Esophagus muscularis mucosa (tissue), 4 donors: ENCODE measurements at regions not wholly inside any gene's neighbourhood (a gene's known extent, or its start where the extent isn't known, plus 50 kb on each side); places are given as distances from the start of the nearest gene placed in this dataset.

Experiments
- DNase-seq: peaks from one replicate; pipeline ENCODE4 v3.0.0-alpha.2; 2017; ENCODE audit errors: extremely low spot score
- H3K27ac ChIP-seq, 4 donors: fragments of 200-600 bp; sonication (generic); replicated peaks in 1 of 4; 1 replicate in 3 of 4; 2 replicates in 1 of 4; pipeline ENCODE4 v1.5.1; 2016 to 2019; ENCODE audit warnings: mild to moderate bottlenecking in 1 of 4
- H3K27me3 ChIP-seq, 4 donors: fragments of 200-600 bp; sonication (generic); one replicate each; pipeline versions ENCODE4 v1.5.1 to v1.6.0; 2016 to 2019
- H3K36me3 ChIP-seq, 4 donors: fragments of 200-600 bp; sonication (generic); one replicate each; pipeline ENCODE4 v1.5.1; 2016 to 2019
- H3K4me1 ChIP-seq, 4 donors: fragments of 200-600 bp; sonication (generic); one replicate each; pipeline ENCODE4 v1.5.1; 2016 to 2019
- H3K4me3 ChIP-seq, 4 donors: fragments of 200-600 bp; sonication (generic); 1 replicate in 2 of 4; 2 replicates in 2 of 4; pipeline ENCODE4 v1.5.1; 2016 to 2019; ENCODE audit warnings: mild to moderate bottlenecking in 4 of 4, moderate library complexity in 1 of 4
- H3K9me3 ChIP-seq, 4 donors: fragments of 200-600 bp; sonication (generic); 1 replicate in 3 of 4; 2 replicates in 1 of 4; pipeline ENCODE4 v1.5.1; 2016 to 2019
- EP300 ChIP-seq: sonication (generic); formaldehyde crosslinking; IDR thresholded peaks from one replicate; pipeline ENCODE4 v1.6.1; 2017; ENCODE audit warnings: antibody characterized with exemption
- POLR2A ChIP-seq: fragments of 450-650 bp; IDR thresholded peaks from one replicate; pipeline ENCODE4 v1.6.1; 2017; ENCODE audit warnings: antibody characterized with exemption, moderate library complexity, mild to moderate bottlenecking, low read depth
- POLR2AphosphoS5 ChIP-seq, 2 donors: sonication (generic); formaldehyde crosslinking; IDR thresholded peaks; one replicate each; pipeline ENCODE4 v1.6.1; 2017; ENCODE audit warnings: antibody characterized with exemption in 2 of 2
- WGBS: methylation state at CpG from one replicate; pipeline ENCODE4 v1.1.5; 2018; 5-methylcytosine and 5-hydroxymethylcytosine counted together
- intact Hi-C: fragments of 100-400 bp; cut with DNase I; formaldehyde crosslinking; loops from one replicate; pipeline ENCODE4 v1.15.1; 2023
- TF ChIP-seq, protein P1 (sequence below), 3 experiments: fragments of 200-600 bp in 2 of 3; fragments of 450-650 bp in 1 of 3; sonication (generic) in 2 of 3; IDR thresholded peaks; one replicate each; pipeline ENCODE4 v1.5.1; 2017 to 2019; ENCODE audit warnings: antibody characterized with exemption in 3 of 3, mild to moderate bottlenecking in 2 of 3, moderate library complexity in 1 of 3

GRCh38 chr3:10632741-10633140 is 127.4 kb upstream of the ATP2B2 start:
- WGBS: no CpG with 5 or more reads among the region's 3 CpGs
- Histone ChIP-seq H3K4me3 (no peak overlapping the region), H3K4me1 (no peaks in the 10 kb centered on the region), H3K36me3 (no peaks in the 10 kb centered on the region), H3K9me3 (peaks cover 0 to 13% (median 6%) of the 10 kb centered on the region in 4 donors), H3K27me3 (peaks cover 0 to 18% (median 0%) of the 10 kb centered on the region in 4 donors), H3K27ac (no peak overlapping the region)
- intact Hi-C loops: no loop called here
- no peak for DNase-seq
- TF ChIP-seq EP300 (no peak), POLR2A (no peak), POLR2AphosphoS5 (IDR thresholded peaks at IDR 0.05) (no peak)
- TF ChIP-seq, protein P1, sequence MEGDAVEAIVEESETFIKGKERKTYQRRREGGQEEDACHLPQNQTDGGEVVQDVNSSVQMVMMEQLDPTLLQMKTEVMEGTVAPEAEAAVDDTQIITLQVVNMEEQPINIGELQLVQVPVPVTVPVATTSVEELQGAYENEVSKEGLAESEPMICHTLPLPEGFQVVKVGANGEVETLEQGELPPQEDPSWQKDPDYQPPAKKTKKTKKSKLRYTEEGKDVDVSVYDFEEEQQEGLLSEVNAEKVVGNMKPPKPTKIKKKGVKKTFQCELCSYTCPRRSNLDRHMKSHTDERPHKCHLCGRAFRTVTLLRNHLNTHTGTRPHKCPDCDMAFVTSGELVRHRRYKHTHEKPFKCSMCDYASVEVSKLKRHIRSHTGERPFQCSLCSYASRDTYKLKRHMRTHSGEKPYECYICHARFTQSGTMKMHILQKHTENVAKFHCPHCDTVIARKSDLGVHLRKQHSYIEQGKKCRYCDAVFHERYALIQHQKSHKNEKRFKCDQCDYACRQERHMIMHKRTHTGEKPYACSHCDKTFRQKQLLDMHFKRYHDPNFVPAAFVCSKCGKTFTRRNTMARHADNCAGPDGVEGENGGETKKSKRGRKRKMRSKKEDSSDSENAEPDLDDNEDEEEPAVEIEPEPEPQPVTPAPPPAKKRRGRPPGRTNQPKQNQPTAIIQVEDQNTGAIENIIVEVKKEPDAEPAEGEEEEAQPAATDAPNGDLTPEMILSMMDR (IDR thresholded peaks at IDR 0.05): no peak

- no peak for TF ChIP-seq POLR2A
- TF ChIP-seq EP300: no peak
- TF ChIP-seq, protein P1 (IDR thresholded peaks at IDR 0.05): no peak
- no peak for TF ChIP-seq POLR2AphosphoS5 (IDR thresholded peaks at IDR 0.05)
Measured at GRCh38 chr3:10635446-10636076, 130.2 kb upstream of the ATP2B2 start.

GRCh38 chr3:10637342-10637741 is 132.0 kb upstream of the ATP2B2 start:
- no peak overlapping the region for H3K27ac ChIP-seq
- H3K9me3 ChIP-seq: peaks cover 0 to 32% (median 8%) of the 10 kb centered on the region in 4 donors
- peaks cover 0 to 13% (median 0%) of the 10 kb centered on the region in 4 donors for H3K27me3 ChIP-seq
- intact Hi-C loops: no loop called here
- no peak overlapping the region for H3K4me3 ChIP-seq
- TF ChIP-seq POLR2A (no peak), POLR2AphosphoS5 (IDR thresholded peaks at IDR 0.05) (no peak), EP300 (no peak)
- TF ChIP-seq, protein P1 (IDR thresholded peaks at IDR 0.05): no peak
- DNase-seq: no peak
- H3K36me3 ChIP-seq: no peaks in the 10 kb centered on the region
- H3K4me1 ChIP-seq: no peaks in the 10 kb centered on the region

More at GRCh38 chr3:10635446-10636076, 130.2 kb upstream of the ATP2B2 start:
- no peak for DNase-seq
- Histone ChIP-seq H3K4me3 (no peak overlapping the region), H3K36me3 (no peaks in the 10 kb centered on the region), H3K4me1 (no peaks in the 10 kb centered on the region), H3K9me3 (peaks cover 0 to 32% (median 8%) of the 10 kb centered on the region in 4 donors), H3K27ac (no peak overlapping the region), H3K27me3 (peaks cover 0 to 13% (median 0%) of the 10 kb centered on the region in 4 donors)
- intact Hi-C loops: no loop called here
- 62% methylated on average over 6 of the region's 7 CpGs for WGBS

DNA sequence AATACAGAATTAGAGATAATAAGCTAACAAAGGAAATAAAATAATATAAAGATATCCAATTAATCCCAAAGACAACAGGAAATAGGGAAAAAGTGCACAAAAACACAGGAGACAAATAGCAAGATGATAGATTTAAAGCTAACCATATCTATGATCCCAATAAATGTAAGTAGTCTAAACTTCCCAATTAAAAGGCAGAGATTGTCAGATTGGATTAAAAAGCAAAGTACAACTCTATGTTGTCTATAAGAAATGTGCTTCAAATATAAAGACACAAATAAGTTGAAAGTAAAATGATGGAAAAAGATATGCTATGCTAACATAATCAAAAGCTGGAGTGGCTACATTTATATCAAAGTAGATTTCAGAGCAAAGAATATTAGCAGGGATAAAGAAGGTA is 133.1 kb upstream of the ATP2B2 start:
- peaks cover 0 to 32% (median 8%) of the 10 kb centered on the region in 4 donors for H3K9me3 ChIP-seq
- intact Hi-C loops: no loop called here
- H3K27me3 ChIP-seq: peaks cover 0 to 13% (median 0%) of the 10 kb centered on the region in 4 donors
- H3K4me3 ChIP-seq: no peak overlapping the region
- no peak for DNase-seq
- no peaks in the 10 kb centered on the region for H3K36me3 ChIP-seq
- TF ChIP-seq POLR2AphosphoS5 (IDR thresholded peaks at IDR 0.05) (no peak), EP300 (no peak), POLR2A (no peak)
- TF ChIP-seq, protein P1 (IDR thresholded peaks at IDR 0.05): no peak
- H3K27ac ChIP-seq: no peak overlapping the region
- H3K4me1 ChIP-seq: no peaks in the 10 kb centered on the region

DNA sequence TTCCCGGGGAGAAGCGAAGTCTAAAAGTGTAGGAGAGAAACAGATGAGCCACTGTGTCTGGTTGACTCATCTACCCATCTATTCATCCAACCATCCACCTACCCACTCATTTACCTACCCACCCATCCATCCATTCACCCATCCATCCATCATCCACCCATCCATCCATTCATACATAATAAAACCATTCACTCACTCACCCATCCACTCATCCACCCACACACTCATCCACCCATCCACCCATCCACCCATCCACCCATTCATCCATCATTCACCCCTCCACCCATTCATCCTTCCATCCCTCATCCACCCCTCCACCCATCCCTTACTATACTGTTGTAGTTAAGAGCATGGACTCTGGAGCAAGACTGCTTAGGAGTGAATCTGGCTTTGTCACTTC is 136.4 kb upstream of the ATP2B2 start:
- intact Hi-C loops: no loop called here

More for the DNA sequence above, 136.4 kb upstream of the ATP2B2 start:
- no peaks in the 10 kb centered on the region for H3K36me3 ChIP-seq
- H3K27me3 ChIP-seq: peaks cover 0 to 12% (median 0%) of the 10 kb centered on the region in 4 donors
- no peaks in the 10 kb centered on the region for H3K4me1 ChIP-seq
- peaks cover 0 to 29% (median 7%) of the 10 kb centered on the region in 4 donors for H3K9me3 ChIP-seq
- H3K4me3 ChIP-seq: no peak overlapping the region
- DNase-seq: no peak
- no peak overlapping the region for H3K27ac ChIP-seq
- TF ChIP-seq EP300 (no peak), POLR2AphosphoS5 (IDR thresholded peaks at IDR 0.05) (no peak), POLR2A (no peak)
- TF ChIP-seq, protein P1 (IDR thresholded peaks at IDR 0.05): no peak
- 91% methylated on average over 2 of the region's 2 CpGs for WGBS
